ENCODE measurements at regions not wholly inside any gene's neighbourhood (a gene's known extent, or its start where the extent isn't known, plus 50 kb on each side); places are given as distances from the start of the nearest gene placed in this dataset.
A peak's percentile ranks its signal among the peaks of the same experiment; 100 is the strongest.

GRCh38 chr4:18953613-18954012, 932.1 kb upstream of the LCORL start (continued):
- TF ChIP-seq ZNF512B (CRISPR knock-in tag; IDR thresholded peaks at IDR 0.05; ENCODE audit: borderline replicate concordance) (no peak), GATAD2A (CRISPR knock-in tag; IDR thresholded peaks at IDR 0.05) (no peak), BORCS8-MEF2B (CRISPR knock-in tag; IDR thresholded peaks at IDR 0.05) (no peak), ZIK1 (CRISPR knock-in tag; IDR thresholded peaks at IDR 0.05; ENCODE audit: borderline replicate concordance, low read depth) (no peak), KDM6A (CRISPR knock-in tag; IDR thresholded peaks at IDR 0.05; ENCODE audit: low read depth) (no peak), SALL2 (CRISPR knock-in tag; IDR thresholded peaks at IDR 0.05) (no peak), ZKSCAN5 (CRISPR knock-in tag; IDR thresholded peaks at IDR 0.05) (no peak), THRA (CRISPR knock-in tag; IDR thresholded peaks at IDR 0.05; ENCODE audit: borderline replicate concordance) (no peak), MXI1 (IDR thresholded peaks at IDR 0.05; ENCODE audit: borderline replicate concordance, low read depth, low read length) (no peak), ZNF850 (CRISPR knock-in tag; conservative IDR thresholded peaks at IDR 0.05) (no peak)

GRCh38 chr4:18945464-18945863, 923.9 kb upstream of the LCORL start:
- in situ Hi-C loops (cut with HindIII; ENCODE audit: extremely low pct_ligation_motif_present, low pct_unique_long_range_greater_than_20kb): no loop called here
- TF ChIP-seq ZNF784 (CRISPR knock-in tag; IDR thresholded peaks at IDR 0.05; ENCODE audit: borderline replicate concordance) (no peak), THAP11 (CRISPR knock-in tag; IDR thresholded peaks at IDR 0.05) (no peak), STAG1 (CRISPR knock-in tag; IDR thresholded peaks at IDR 0.05) (no peak), NR2C2 (CRISPR knock-in tag; IDR thresholded peaks at IDR 0.05; ENCODE audit: borderline replicate concordance) (no peak), MAFK (conservative IDR thresholded peaks at IDR 0.05 in 1 of 2, IDR thresholded peaks at IDR 0.05 in 1 of 2; ENCODE audit: low read length in 2 of 2) (peak; percentile 63 to 72), MAFF (IDR thresholded peaks at IDR 0.05; ENCODE audit: low read depth, low read length) (peak; percentile 56), ZNF30 (CRISPR knock-in tag; IDR thresholded peaks at IDR 0.05) (no peak), NR3C1 (CRISPR knock-in tag; IDR thresholded peaks at IDR 0.05) (no peak)
- Histone ChIP-seq H3K4me2 (ENCODE audit: low read depth, low read length) (no peak overlapping the region), H3K9ac (ENCODE audit: insufficient read depth, low read depth, low read length) (no peak overlapping the region), H2AFZ (ENCODE audit: low read length) (no peak overlapping the region), H3K79me2 (ENCODE audit: insufficient read depth, low read length) (no peaks in the 10 kb centered on the region), H3K27ac (ENCODE audit: extremely low read length, insufficient read depth, low read length) (no peak overlapping the region), H3K4me3 (replicated peaks in 1 of 3; ENCODE audit: insufficient read depth in 1 of 3, low read depth in 2 of 3, low read length in 3 of 3) (no peak overlapping the region), H3K4me1 (ENCODE audit: insufficient read depth, low read length) (no peaks in the 10 kb centered on the region), H3K9me3 (ENCODE audit: low read length) (peaks cover 68% of the 10 kb centered on the region), H3K27me3 (ENCODE audit: control insufficient read depth in 1 of 2, insufficient read depth in 2 of 2, low read length in 2 of 2) (no peaks in the 10 kb centered on the region), H4K20me1 (ENCODE audit: insufficient read depth, low read length) (no peaks in the 10 kb centered on the region), H3K36me3 (replicated peaks in 1 of 2; ENCODE audit: control insufficient read depth in 1 of 2, insufficient read depth in 2 of 2, low read length in 2 of 2) (no peaks in the 10 kb centered on the region)
- FAIRE-seq: no peak
- no TSS peak for BruUV-seq (replicated peaks)
- intact Hi-C loops (cut with micrococcal nuclease; ENCODE audit: unreplicated experiment): no loop called here
- ChIA-PET CTCF (ENCODE audit: low intra/inter-chr PET ratio, low total read pairs) (no interaction called here), POLR2A (no interaction called here)
- ATAC-seq: no peak
- WGBS (ENCODE audit: low lambda C conversion rate): 2% methylated on average over 2 of the region's 2 CpGs
- no peak for DNase-seq (ENCODE audit: low spot score)

All from HepG2 (cell line).